GM12878 (cell line): ENCODE measurements at regions not wholly inside any gene's neighbourhood (a gene's known extent, or its start where the extent isn't known, plus 50 kb on each side); places are given as distances from the start of the nearest gene placed in this dataset.

Experiments used
- EP300 ChIP-seq, 2 experiments: fragments of 150-350 bp in 1 of 2; IDR thresholded peaks; 2 replicates each; pipeline ENCODE4 v1.6.1; 2011 to 2012; ENCODE audit warnings: low read depth in 2 of 2, low read length in 2 of 2, borderline replicate concordance in 1 of 2, improper control_type of control experiment in 1 of 2, inconsistent platforms in 1 of 2; ENCODE audit not compliant: control insufficient read depth in 1 of 2
- JUND ChIP-seq: IDR thresholded peaks from 2 replicates; pipeline ENCODE4 v1.6.1; 2012; ENCODE audit warnings: low read depth, mild to moderate bottlenecking, low read length, improper control_type of control experiment, moderate library complexity
- ZBTB33 ChIP-seq: fragments of 450-650 bp; IDR thresholded peaks from 2 replicates; pipeline ENCODE4 v1.6.1; 2017; ENCODE audit warnings: mild to moderate bottlenecking

- TF ChIP-seq ZBTB33, result no peak
- no peak for TF ChIP-seq JUND
- no peak for TF ChIP-seq EP300 (IDR thresholded peaks at IDR 0.05; ENCODE audit: borderline replicate concordance in 1 of 2, control insufficient read depth in 1 of 2, low read depth in 2 of 2, low read length in 2 of 2)
These were observed 539.1 kb downstream of the TFAP2A start for GRCh38 chr6:9875605-9876353.
